NCI-H1105 treated with DMSO at 0.1 percent for 48 hours (cell line): ENCODE measurements at regions not wholly inside any gene's neighbourhood (a gene's known extent, or its start where the extent isn't known, plus 50 kb on each side); places are given as distances from the start of the nearest gene placed in this dataset.

Experiments used
- DNase-seq: peaks from one replicate; lab custom pipeline; 2025; lab: John Stamatoyannopoulos, UW

DNA sequence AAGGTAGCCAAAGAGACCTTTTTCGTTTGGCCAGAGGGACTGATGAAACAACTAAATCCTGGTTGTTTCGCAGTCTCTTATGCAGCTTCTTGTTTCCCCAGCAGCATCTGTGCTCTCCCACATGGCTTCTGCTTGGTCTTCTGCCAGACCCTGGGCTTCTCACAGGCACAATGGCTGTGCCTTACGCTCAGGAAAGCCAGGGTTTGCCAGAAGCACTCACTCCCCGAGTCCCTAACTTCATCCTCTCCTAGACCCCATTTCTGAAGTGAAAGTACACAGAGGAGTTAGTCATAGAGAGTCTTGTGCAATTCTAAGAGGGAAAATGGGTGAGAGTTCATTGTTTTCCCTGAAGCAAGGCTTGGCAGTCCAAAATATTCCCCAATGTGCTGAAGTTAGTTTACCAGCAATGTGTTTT, 121.7 kb downstream of the EVX1 start:
- DNase-seq, result no peak

DNA sequence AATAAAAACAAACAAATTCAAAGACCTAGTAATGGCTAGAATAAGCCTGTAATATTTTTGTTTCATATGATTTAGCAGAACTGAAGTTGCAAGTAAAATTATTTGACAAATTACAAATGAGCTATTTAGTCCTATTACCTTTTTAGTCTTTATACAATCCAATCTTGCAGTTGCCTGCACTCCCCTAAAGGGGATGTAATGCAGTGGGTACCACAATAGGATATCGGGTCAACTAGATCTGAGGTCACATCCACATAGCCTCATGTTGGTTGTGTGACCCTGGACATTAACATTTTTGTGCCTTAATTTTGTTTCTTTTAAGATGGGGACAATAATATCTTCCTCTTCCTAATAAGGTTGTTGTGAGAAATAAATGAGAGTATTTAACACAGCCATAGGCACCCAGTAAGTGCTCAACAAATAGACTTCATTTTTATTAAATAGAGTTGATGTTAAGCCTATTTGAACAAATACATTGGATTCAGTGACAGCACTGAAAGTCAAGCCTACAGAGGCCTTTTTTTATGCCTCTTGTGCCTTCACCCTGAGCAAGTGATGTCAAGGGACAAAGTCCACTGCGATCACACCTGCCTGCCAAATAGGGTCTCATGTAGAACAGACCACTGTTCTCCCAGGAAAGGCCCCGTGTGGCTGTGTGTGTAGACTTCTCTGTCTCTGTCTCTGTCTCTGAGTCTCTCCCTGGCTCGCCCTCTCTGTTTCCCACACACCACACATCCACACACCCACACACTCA, 124.8 kb downstream of the EVX1 start:
- DNase-seq, result no peak

DNA sequence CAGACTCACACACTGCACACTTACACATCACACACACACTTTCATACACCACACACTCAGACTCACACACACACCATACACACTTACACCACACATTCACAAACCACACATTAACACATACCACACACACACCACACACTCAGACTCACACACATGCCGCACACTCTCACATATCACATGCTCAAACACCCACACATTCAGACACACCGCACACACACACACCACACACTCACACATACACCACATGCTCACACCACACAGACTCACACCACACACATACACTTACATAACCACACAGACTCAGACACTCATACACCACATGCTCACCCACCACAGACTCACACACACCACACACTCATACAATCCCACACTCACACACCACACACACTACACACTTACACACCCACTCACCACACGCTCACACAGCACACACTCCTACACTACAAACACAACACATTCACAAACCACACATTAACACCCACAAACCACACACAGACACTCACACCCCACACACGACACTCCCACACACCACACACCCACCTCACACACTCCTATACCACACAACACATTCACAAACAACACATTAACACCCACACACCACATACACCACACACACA, 125.4 kb downstream of the EVX1 start:
- no peak for DNase-seq

DNA sequence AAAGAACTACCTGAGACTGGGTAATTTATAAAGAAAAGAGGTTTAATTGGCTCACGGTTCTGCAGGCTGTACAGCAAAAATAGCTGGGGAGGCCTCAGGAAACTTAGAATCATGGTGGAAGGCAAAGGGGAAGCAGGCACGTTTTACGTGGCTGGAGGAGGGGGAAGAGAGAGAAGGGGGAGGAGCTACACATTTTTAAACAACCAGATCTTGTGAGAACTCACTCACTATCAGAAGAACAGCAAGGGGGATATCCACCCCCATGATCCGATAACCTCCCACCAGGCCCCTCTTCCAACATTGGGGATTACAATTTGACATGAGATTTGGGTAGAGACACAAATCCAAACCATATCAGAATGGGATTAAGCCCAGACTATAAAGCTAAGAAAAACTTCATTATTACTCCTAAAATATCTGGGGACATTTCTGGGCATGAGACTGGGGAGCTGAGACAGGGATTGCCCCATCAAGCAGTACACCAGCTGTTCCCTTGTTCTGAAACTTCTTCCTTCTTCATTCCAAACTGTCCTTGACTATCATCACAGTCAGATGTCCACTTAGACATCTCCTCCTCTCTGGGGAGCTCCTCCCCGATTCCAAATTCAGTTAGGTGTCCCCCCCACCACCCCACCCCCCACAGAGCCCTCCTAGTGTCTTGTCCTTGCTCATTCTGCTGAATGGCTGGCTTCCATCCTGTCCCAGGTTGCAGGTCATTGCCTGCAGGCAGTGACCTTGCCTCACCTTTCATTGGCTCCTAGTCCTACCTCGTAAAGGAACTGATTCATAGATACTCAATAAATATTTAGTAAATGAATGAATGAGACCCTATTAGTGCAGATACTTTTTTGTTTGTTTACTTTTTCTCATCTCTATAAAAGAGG, 132.6 kb downstream of the EVX1 start:
- DNase-seq, result no peak

DNA sequence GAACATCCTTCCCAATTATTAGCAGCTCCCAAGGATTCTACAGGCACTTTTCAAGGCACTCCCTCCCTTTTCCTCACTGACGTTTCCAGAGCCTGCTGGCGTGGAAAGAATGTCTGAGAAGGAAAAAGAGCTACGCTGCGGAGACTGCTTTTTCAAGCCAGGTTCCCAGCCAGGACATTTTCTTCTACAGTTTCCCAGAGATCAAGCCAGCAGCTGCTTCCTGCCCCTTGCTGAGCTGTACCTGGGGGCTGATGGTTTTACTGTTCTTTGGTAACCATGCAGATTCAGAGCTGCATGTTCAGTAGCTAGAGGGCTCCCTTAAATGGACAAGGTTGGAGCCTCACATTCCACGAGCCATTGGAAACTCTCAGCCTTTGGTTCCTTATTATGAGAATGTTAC, 133.4 kb downstream of the EVX1 start:
- DNase-seq, result no peak

DNA sequence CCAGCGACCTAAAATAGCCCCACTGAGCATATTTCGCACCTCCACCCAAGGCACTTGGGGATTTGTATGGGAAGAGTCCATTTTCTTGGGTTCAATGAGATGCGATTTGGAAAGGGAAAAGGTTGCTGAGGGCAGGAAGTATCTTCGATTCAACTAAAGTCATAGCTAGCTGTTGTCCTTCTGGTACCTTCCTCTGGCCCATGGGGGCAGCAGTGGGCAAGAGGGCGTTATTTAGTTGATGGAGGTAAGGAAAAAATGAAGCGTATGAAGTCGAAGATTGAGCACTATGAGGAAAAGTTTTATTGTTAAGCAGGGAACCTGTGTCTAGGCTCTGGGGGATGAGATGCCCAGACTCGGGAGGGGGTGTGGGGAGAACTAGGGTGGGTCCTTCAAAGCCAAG, 135.4 kb downstream of the EVX1 start:
- DNase-seq, result no peak

DNA sequence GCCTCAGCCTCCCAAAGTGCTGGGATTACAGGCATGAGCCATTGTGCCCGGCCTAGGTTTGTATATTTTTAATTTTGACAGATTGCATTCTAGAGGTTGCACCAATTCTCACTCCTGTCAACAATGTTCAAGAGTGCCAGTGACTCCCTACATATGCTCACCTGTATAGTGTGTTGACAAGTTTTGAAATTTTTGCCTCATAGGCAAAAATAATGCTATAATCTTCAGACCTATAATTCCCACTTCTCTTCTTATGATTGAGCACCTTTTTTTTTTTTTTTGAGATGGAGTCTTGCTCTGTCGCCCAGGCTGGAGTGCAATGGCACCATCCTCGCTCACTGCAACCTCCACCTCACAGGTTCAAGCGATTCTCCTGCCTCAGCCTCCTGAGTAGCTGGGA, 139.7 kb downstream of the EVX1 start:
- DNase-seq, result no peak

DNA sequence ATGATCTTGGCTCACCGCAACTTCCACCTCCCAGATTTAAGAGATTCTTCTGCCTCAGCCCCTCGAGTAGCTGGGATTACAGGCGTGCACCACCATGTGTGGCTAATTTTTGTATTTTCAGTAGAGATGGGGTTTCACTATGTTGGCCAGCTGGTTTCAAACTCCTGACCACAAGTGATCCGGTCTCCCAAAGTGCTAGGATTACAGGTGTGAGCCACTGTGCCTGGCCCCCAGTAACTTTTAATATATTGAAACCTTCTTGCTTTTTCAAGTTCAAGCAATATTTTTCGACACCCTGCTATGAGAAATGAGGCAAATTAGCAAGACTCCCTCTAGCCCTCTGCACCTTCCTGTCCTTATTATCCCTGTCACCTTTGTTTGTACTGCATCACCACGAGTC, 144.0 kb downstream of the EVX1 start:
- DNase-seq, result no peak

DNA sequence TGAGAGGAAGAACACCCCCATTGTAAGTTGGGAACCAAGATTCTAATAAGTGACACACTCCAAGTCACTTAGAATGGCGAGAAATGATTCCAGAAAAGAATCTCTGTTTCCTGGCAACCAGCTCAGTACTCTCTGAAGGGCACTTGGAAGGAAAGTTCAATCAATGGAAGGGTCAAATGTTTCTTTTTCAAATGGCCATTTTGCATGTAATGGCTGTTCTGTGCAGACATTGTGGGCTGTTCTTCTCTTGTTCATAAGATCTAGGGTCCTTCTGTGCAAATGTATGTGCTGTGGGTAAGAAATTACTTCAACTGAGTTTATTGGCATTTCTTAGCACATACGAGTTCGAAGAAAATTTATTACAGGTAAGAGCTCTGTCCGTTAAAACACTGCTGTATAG, 145.3 kb downstream of the EVX1 start:
- DNase-seq, result no peak

DNA sequence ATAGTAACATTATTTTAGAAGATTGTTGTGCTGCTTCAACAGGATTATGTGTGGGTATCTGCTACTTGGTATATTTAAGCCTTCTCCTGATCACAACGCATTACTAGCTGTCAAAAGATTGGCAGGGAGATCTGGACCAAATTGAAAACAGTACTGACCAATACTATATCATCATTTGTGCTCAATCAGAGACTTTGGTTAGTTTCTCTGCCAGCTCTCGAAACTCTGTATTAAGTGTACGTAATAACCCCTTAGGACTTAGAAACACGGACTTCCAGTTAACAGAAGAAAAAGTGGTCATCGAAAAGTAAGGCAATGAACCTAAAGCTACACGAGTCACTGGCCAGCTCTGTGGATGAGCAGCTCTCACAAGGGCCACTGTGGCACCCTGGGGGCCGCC, 146.0 kb downstream of the EVX1 start:
- DNase-seq, result no peak

DNA sequence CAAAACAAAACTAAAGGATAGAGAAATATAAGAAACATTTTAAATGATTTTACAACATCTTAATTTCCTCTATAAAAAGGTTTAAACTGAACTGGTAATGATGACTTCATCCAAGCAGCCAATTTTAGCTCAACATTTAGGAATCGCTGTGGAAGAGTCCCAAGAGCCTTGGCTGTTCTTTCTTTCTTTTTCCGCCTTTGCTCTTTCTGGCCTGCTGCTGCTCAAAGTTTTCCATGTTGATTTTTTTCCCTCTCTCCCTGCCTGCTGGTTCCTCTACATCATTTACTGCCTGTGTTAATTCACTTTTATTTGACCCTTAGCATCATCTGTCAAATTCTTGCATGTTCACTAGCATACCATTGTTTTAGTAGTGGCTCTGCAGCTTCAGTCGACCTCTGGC, 146.9 kb downstream of the EVX1 start:
- DNase-seq, result no peak

DNA sequence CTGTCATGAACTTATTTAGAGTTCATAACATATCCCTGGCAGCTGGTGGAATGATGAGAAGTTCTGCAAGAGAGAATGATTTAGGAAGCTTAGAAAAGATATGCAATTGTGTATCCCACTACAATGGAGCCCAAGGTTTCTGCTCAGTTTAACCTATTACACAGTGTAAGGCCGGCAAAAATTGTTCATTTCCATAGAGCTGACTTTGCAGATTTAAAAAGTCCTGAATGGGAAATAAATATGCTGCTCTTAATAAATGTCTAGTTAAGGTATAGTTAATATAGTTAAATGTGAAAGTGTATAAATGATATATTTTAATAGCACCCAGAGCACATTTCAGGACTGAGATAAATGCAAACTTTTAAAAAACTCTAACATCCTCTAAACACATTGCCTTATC, 149.9 kb downstream of the EVX1 start:
- DNase-seq, result no peak

DNA sequence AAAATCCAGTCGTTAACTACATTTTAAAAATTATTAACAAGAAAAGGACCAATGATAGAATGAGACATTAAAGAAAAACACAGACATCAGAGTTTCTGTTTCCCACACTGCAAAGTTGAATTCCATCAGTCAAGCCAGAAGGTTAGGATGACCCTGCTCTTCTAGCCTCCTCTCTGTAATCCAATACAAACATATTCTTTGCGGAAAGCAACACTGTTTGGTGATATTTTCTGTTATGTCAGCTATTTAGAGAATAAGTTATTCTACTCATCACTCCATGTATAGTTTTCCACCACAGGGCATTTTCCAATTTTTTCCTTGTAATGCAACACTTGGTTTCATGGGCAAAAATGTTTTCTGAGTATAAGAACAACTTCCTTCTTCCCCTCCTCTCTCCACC, 152.3 kb downstream of the EVX1 start:
- no peak for DNase-seq

DNA sequence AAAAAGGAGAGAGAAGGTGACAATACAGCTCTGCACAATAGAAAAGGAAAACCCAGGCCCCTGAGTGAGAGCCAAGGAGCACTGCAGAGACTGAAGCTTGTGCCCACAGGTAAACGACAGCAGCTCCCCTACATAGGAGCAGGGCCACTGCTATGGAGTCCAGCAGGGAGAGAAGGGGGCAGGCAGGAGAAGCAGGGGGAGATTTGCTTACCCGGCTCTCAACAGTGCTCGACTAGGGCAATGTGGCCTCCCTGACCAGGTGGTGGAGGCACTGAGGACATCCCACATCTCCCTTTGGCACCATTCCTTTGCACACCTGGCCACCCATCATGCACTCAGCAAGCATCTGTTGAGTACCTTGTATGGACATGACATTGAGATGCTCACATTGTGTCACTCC, 153.0 kb downstream of the EVX1 start:
- DNase-seq, result no peak

DNA sequence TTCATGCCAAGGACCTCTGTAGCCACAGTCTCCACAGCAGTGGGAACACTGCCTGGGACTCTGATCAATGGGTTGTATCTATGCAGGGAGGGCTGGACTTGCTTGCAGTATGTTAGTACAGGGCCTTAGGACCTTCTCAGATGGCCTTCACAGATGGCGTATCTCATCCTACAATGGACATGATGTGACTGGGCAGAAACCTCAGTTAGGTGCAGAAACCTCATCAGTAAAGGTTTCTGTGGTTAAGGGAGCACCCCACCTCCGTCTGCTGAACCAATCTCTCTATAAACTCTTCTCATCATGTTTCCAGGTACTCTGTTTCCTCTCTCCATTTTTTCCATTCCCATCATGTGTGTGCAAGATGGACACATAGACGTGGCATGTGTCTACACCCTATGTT, 154.9 kb downstream of the EVX1 start:
- no peak for DNase-seq

DNA sequence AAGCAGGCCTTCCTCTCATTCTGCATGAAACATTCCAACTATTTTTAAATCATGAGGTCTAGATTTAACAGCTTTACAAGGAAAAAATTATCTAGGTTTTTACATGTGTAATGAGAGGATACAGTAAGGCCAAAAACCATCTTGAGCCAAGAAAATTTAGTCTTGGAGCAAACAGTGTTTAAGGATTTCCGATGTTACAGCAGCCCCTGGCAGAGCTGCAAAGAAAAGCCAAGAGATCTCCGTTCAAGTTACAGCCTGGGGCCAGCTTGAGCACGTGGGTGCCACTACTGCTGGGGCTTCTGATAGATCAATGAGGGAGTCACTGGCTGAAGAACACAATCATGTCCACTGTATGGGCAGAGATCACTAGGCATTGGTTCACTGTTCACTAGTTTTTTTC, 156.2 kb downstream of the EVX1 start:
- DNase-seq, result no peak

DNA sequence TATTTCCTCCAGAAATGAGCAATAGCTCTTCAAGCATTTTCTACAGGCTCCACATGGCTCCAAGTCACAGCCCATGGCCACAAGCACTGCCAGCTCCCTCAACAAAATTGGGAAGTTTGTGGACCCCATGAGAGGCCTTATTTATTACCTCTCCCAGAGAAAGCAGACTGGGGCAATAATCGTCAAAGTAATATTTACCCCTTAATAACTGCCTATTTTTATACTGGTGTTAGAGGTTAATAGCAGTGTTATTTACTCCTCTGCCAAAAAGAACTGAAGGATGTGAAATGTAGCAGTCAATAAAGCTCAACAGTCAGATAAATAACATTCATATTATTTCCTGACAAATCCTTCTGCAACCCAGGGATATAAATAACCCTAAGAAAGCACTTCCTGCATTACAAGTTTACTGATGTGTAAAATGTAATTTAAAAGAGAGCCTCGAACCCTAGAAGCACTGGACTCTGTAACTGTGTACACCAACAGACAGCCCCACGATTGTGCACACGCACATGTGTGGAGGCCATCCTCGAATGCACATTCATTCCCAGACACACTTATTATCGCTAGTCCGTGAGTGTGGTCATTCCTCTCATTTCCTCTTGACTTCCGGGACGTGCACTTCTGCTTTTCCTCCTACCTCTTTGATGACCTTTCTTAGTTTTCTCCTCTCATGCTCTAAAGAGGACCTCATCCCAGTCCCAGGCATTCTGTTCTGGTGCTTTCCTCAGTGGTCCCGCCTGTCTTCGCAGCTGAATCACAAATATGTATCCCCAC, 157.4 kb downstream of the EVX1 start:
- no peak for DNase-seq

DNA sequence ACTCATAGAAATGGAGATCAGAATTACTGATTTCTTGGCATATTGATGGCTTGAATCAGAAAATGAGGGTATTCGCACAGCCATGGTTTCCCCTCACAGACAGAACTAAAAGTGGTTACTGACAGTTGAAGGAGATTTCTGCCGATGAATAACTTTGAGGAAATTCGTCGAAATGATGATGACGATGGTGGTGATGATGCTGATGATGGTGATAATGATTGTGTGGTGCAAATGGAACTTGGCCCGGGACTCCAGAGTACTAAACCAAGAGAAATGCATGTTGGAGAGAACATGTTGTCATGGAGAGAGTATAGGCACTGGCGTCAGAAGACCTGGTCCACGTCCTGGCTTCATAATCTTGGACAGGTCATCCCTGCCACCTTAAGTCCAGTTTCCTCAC, 163.2 kb downstream of the EVX1 start:
- DNase-seq, result no peak

DNA sequence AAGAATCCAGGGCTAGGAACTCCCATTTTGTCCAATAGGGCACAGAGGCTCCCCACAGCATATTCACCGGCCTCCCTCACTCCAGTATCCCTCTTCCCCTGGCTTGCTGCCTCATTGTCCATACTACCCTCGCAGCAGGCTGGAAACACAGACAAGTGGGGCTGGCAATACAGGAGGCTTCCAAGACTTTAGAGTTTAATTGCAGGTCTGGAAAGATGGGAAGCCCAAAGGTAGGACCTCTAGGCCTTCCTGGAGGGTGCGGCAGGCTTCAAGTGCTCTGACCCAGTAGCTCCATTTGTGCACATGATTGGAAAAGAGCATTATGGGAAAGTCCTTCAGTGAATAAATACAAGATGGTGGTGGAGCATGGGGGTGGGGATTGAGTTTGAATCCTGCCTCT, 166.7 kb downstream of the EVX1 start:
- no peak for DNase-seq

DNA sequence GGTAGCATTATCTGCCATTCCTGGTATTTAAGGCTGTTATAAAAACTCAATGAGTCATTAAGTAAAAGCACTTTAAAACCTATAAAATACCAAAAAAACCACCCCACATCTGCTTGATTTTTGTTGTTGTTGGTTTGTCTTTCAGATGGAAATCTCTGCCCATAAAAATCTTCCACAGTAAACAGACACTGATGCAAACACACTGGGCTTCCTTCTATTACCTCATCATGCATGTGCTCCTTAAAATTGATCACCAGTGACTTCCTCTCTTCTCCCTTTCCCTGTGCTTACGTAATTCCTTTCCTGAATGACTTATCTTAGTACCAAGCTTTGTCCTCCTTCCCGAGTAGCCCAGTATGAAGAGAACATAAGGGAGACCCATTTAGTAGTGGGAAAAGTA, 167.2 kb downstream of the EVX1 start:
- DNase-seq, result no peak

DNA sequence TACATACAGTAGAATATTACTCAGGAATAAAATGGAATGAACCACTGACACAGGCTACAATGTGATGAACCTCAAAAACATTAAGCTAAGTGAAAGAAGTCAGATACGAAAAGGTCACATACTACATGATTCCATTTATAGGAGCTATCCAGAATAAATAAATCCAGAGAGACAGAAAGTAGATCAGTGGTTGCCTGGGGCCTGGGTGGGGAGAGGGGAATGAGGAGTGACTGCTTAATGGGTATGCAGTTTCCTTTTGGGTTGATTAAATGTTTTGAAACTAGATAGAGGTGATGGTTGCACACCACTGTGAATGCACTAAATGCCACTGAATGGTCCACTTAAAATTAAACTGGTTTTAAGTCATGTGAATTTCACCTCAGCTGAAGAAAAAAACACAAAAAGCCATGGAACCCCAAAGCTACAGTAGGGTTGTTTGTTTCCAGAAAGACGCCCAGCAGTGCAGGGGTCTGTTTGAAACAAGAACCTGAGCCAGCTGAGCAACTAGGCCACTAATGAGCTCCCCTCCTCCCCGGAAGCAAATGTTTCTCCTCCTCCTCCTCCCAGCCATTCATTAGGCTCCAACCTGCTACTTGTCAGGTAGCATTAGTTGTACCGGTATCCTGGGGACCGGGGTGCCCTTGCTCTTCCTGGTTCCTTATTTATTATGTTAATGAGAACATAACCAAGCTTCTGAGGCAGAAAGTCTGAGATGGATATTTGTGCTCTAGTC, 168.4 kb downstream of the EVX1 start:
- no peak for DNase-seq

DNA sequence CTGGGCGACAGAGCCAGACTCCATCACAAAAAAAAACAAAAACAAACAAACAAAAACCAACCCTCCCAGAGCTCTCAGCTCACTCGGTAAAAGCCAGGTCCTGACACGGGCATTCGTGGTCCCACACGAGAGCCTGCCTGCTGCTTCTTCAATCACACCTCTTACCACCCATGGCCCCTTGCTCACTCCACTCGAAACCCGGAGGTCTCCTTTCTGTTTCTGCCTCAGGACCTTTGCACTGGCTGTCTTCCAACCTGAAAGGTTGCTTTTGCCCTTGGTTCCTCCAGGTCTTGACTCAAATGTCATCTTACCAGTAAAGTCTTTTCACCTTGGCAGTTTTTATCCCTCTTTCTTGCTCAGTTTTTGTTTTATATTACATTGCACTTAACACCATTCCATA, 169.6 kb downstream of the EVX1 start:
- no peak for DNase-seq
